Effector memory CD8-positive, alpha-beta T cell (primary cell): ENCODE measurements at regions not wholly inside any gene's neighbourhood (a gene's known extent, or its start where the extent isn't known, plus 50 kb on each side); places are given as distances from the start of the nearest gene placed in this dataset.

Experiments
- ATAC-seq: fragments of 150-1000 bp; cut with Tn5 transposase; replicated peaks from 2 replicates; pipeline ENCODE4 v1.10.0; 2021; ENCODE audit warnings: mild to moderate bottlenecking, moderate library complexity
- DNase-seq, 3 experiments: peaks; one replicate each; pipeline ENCODE4 v3.0.0; 2021
- H3K27ac Mint-ChIP-seq, 2 donors: one replicate each; pipeline ENCODE4 v1.8.0; 2022; ENCODE audit warnings: mild to moderate bottlenecking in 2 of 2, mixed read lengths in 2 of 2, moderate library complexity in 2 of 2
- H3K27me3 Mint-ChIP-seq, 2 donors: one replicate each; pipeline ENCODE4 v1.8.0; 2022; ENCODE audit warnings: mixed read lengths in 2 of 2
- H3K36me3 Mint-ChIP-seq: one replicate; pipeline ENCODE4 v1.8.0; 2022; ENCODE audit warnings: mild to moderate bottlenecking, moderate library complexity, mixed read lengths; ENCODE audit not compliant: insufficient read depth
- H3K4me1 Mint-ChIP-seq, 2 donors: one replicate each; pipeline ENCODE4 v1.8.0; 2022; ENCODE audit warnings: low read depth in 2 of 2, mixed read lengths in 2 of 2
- H3K4me3 Mint-ChIP-seq, 2 donors: one replicate each; pipeline ENCODE4 v1.8.0; 2022; ENCODE audit warnings: mild to moderate bottlenecking in 2 of 2, mixed read lengths in 2 of 2, moderate library complexity in 2 of 2
- H3K9me3 Mint-ChIP-seq, 2 donors: one replicate each; pipeline ENCODE4 v1.8.0; 2022; ENCODE audit warnings: mixed read lengths in 2 of 2

- no peaks in the 10 kb centered on the region for H3K36me3 Mint-ChIP-seq
- ATAC-seq, result no peak
- H3K27ac Mint-ChIP-seq, result no peak overlapping the region
- no peak for DNase-seq
- H3K27me3 Mint-ChIP-seq, result no peaks in the 10 kb centered on the region
- H3K4me3 Mint-ChIP-seq, result no peak overlapping the region
- H3K9me3 Mint-ChIP-seq, result peaks cover 0 to 5% of the 10 kb centered on the region in 2 donors
- no peaks in the 10 kb centered on the region for H3K4me1 Mint-ChIP-seq
Measured at GRCh38 chr13:90427322-90428272, 919.9 kb upstream of the MIR17HG start.

- Mint-ChIP-seq H3K9me3 (peaks cover 0 to 7% of the 10 kb centered on the region in 2 donors), H3K36me3 (no peaks in the 10 kb centered on the region), H3K4me3 (no peak overlapping the region), H3K27ac (no peak overlapping the region), H3K27me3 (no peaks in the 10 kb centered on the region), H3K4me1 (no peaks in the 10 kb centered on the region)
- no peak for ATAC-seq
- DNase-seq, result no peak
Measured at GRCh38 chr13:90428522-90429210, 918.8 kb upstream of the MIR17HG start.

- ATAC-seq, result no peak
- Mint-ChIP-seq H3K4me1 (no peaks in the 10 kb centered on the region), H3K9me3 (peaks cover 0 to 6% of the 10 kb centered on the region in 2 donors), H3K27me3 (no peaks in the 10 kb centered on the region), H3K36me3 (no peaks in the 10 kb centered on the region), H3K4me3 (no peak overlapping the region), H3K27ac (no peak overlapping the region)
- DNase-seq, result no peak
Measured at GRCh38 chr13:90430127-90430526, 917.4 kb upstream of the MIR17HG start.

DNA sequence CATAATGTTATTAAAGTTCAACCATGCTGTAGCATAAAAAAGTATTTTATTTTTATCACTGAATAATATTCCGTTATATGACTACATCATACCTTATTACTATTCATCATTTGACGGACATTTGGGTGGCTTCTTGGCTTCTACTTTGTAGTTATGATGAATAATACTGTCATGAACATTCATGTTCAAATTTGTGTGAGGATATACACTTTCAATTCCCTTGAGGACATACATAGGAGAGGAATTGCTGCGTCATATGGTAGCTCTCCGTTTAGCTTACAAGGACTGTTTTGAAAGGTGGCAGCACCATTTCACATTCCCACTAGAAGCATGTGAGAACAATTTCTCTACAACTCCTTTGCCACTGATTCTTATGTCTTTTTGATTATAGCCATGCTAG is 910.8 kb upstream of the MIR17HG start:
- no peaks in the 10 kb centered on the region for H3K36me3 Mint-ChIP-seq
- ATAC-seq (no peak), DNase-seq (no peak)
- H3K27me3 Mint-ChIP-seq, result no peaks in the 10 kb centered on the region
- H3K4me3 Mint-ChIP-seq, result no peak overlapping the region
- H3K4me1 Mint-ChIP-seq, result no peaks in the 10 kb centered on the region
- no peak overlapping the region for H3K27ac Mint-ChIP-seq
- peaks cover 0 to 6% of the 10 kb centered on the region in 2 donors for H3K9me3 Mint-ChIP-seq

- H3K4me3 Mint-ChIP-seq, result no peak overlapping the region
- ATAC-seq, result no peak
- peaks cover 0 to 2% of the 10 kb centered on the region in 2 donors for H3K9me3 Mint-ChIP-seq
- H3K27me3 Mint-ChIP-seq, result no peaks in the 10 kb centered on the region
- H3K4me1 Mint-ChIP-seq, result no peaks in the 10 kb centered on the region
- no peak overlapping the region for H3K27ac Mint-ChIP-seq
- no peak for DNase-seq
- H3K36me3 Mint-ChIP-seq, result no peaks in the 10 kb centered on the region
Measured at GRCh38 chr13:90438576-90438975, 908.9 kb upstream of the MIR17HG start.

GRCh38 chr13:90443268-90443667 is 904.2 kb upstream of the MIR17HG start:
- H3K36me3 Mint-ChIP-seq, result no peaks in the 10 kb centered on the region
- no peak overlapping the region for H3K27ac Mint-ChIP-seq
- H3K27me3 Mint-ChIP-seq, result no peaks in the 10 kb centered on the region
- no peak for DNase-seq
- H3K9me3 Mint-ChIP-seq, result peaks cover 0 to 2% of the 10 kb centered on the region in 2 donors
- no peaks in the 10 kb centered on the region for H3K4me1 Mint-ChIP-seq
- no peak overlapping the region for H3K4me3 Mint-ChIP-seq
- no peak for ATAC-seq

DNA sequence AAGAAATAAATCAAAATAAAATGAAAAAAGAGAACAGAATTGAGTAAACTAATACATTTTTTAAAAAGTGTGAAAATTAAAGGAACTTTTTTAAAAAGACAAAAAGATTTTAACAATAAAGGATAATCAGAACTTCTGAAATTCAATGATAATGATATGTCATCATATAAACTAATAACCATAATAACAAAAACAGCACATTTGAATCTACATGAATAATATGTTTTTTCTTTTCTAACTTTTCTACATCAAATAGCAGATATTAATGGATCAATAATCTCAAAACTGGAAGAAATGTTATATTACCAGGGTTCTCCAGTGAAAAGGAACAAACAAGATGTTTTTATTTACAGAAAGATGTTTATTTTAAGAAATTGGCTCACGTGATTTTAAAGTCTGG is 903.3 kb upstream of the MIR17HG start:
- no peak overlapping the region for H3K27ac Mint-ChIP-seq
- H3K36me3 Mint-ChIP-seq, result no peaks in the 10 kb centered on the region
- no peaks in the 10 kb centered on the region for H3K27me3 Mint-ChIP-seq
- no peak overlapping the region for H3K4me3 Mint-ChIP-seq
- H3K9me3 Mint-ChIP-seq, result no peaks in the 10 kb centered on the region
- H3K4me1 Mint-ChIP-seq, result no peaks in the 10 kb centered on the region
- no peak for DNase-seq
- ATAC-seq, result no peak

GRCh38 chr13:90445179-90445578 is 902.3 kb upstream of the MIR17HG start:
- ATAC-seq (no peak), DNase-seq (no peak)
- no peaks in the 10 kb centered on the region for H3K9me3 Mint-ChIP-seq
- H3K27me3 Mint-ChIP-seq, result no peaks in the 10 kb centered on the region
- no peak overlapping the region for H3K4me3 Mint-ChIP-seq
- no peak overlapping the region for H3K27ac Mint-ChIP-seq
- H3K4me1 Mint-ChIP-seq, result no peaks in the 10 kb centered on the region
- no peaks in the 10 kb centered on the region for H3K36me3 Mint-ChIP-seq

DNA sequence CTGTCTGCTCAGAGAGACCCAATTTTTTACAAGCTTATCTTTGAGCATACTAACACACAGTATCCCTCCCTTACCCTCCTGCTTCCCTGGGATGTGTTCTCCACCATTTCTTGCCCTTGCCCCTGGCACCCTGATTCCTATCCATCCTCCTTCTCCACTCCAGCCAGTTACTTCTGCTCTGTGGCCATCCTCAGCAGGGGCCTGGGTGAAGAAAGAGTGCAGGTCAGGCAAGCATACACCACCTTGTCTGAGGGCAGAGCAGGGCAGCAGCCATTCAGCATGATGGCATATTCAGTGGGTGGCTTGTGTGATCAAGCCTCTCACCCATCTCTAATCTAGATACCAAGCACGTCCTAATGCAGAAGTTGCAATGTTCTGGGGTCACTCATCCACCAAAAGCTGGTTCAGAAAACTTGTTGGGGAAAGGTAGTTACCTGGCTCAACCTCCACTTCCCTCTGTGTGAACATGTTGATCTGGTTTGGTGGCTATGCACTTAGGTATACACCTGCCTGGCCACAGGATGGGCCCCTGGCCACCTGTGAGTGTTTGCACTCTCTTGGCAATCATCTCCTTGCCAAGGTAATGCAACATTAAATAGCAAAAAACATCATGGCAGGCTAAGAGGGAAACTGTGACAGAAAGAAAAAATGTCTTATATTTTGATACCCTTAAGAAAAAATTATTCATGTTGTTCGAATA is 900.3 kb upstream of the MIR17HG start:
- no peaks in the 10 kb centered on the region for H3K27me3 Mint-ChIP-seq
- no peak overlapping the region for H3K27ac Mint-ChIP-seq
- ATAC-seq, result no peak
- DNase-seq, result no peak
- no peaks in the 10 kb centered on the region for H3K4me1 Mint-ChIP-seq
- no peak overlapping the region for H3K4me3 Mint-ChIP-seq
- H3K9me3 Mint-ChIP-seq, result peaks cover 0 to 1% of the 10 kb centered on the region in 2 donors
- H3K36me3 Mint-ChIP-seq, result no peaks in the 10 kb centered on the region

DNA sequence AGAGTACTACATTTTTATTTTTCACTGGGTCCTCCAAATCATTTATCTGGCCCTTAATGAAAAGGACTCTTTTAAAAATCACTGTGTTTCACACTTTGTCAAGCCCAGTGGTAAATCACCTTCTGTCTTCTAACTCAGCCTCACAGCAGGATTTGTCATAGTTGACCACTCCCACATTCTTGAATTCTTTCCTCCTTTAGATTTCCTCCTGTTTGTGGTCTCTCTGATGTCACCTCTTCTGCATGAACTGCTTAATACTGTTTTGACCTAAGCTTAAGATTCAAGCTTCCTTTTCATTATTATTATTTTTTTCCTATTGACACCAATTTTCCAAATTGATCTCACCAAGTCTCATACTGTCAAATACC is 899.8 kb upstream of the MIR17HG start:
- Mint-ChIP-seq H3K4me1 (no peaks in the 10 kb centered on the region), H3K9me3 (peaks cover 0 to 1% of the 10 kb centered on the region in 2 donors), H3K27ac (no peak overlapping the region), H3K36me3 (no peaks in the 10 kb centered on the region), H3K4me3 (no peak overlapping the region), H3K27me3 (no peaks in the 10 kb centered on the region)
- DNase-seq (no peak), ATAC-seq (no peak)

GRCh38 chr13:90448466-90449037 is 898.9 kb upstream of the MIR17HG start:
- H3K9me3 Mint-ChIP-seq, result peaks cover 0 to 1% of the 10 kb centered on the region in 2 donors
- H3K4me3 Mint-ChIP-seq, result no peak overlapping the region
- H3K27ac Mint-ChIP-seq, result no peak overlapping the region
- H3K27me3 Mint-ChIP-seq, result no peaks in the 10 kb centered on the region
- ATAC-seq (no peak), DNase-seq (no peak)
- no peaks in the 10 kb centered on the region for H3K36me3 Mint-ChIP-seq
- H3K4me1 Mint-ChIP-seq, result no peaks in the 10 kb centered on the region

DNA sequence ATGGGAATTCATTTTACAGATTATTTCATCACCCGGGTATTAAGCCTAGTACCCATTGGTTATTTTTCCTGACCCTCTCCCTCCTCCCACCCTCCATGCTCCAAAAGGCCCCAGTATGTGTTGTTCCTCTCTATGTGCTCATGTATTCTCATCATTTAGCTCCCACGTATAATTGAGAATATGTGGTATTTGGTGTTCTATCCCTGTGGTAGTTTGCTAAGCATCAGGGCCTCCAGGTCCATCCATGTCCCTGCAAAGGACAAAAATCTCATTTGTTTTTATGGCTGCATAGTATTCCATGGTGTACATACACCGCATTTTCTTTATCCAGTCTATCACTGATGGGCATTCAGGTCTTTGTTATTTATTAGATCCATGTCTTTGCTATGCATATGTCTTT is 894.1 kb upstream of the MIR17HG start:
- no peak for ATAC-seq
- Mint-ChIP-seq H3K9me3 (peaks cover 0 to 1% of the 10 kb centered on the region in 2 donors), H3K4me1 (no peaks in the 10 kb centered on the region), H3K36me3 (no peaks in the 10 kb centered on the region), H3K4me3 (no peak overlapping the region), H3K27me3 (no peaks in the 10 kb centered on the region), H3K27ac (no peak overlapping the region)
- no peak for DNase-seq

DNA sequence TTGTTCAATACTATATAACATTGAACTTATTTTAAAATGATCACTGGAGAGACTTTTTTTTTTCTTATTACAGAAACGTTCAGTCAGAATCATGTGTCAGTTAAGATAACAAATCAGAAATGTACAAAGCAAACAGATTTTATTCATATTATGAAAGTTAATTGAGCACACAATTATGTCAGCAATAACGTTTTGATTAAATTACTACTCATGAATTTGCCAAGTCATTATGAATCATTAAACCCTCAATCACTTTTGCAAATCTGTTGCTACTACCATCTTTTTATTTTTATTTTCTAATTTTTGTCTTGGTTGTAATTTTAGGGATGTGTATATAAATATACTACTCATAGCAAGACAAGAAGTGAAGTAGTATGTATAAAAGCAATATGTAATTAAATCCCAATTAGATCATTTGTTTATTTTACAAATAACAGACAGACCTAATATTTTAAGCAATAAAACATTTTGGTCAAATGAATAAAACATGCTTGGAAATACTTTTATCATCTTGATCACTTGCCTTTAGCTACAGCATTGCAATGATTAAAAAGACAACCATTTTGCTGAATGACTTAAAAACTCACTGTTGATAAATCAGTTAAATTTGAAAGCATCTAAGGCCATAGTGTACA is 893.4 kb upstream of the MIR17HG start:
- H3K27ac Mint-ChIP-seq, result no peak overlapping the region
- no peaks in the 10 kb centered on the region for H3K36me3 Mint-ChIP-seq
- H3K4me1 Mint-ChIP-seq, result no peaks in the 10 kb centered on the region
- no peak for DNase-seq
- ATAC-seq, result no peak
- H3K4me3 Mint-ChIP-seq, result no peak overlapping the region
- peaks cover 0 to 1% of the 10 kb centered on the region in 2 donors for H3K9me3 Mint-ChIP-seq
- H3K27me3 Mint-ChIP-seq, result no peaks in the 10 kb centered on the region
